GM23248 (cell line): ENCODE measurements at regions not wholly inside any gene's neighbourhood (a gene's known extent, or its start where the extent isn't known, plus 50 kb on each side); places are given as distances from the start of the nearest gene placed in this dataset.

Source experiments
- EZH2 ChIP-seq: fragments of 200-600 bp; sonication (generic); IDR thresholded peaks from 2 replicates; pipeline ENCODE4 v1.6.1; 2018; ENCODE audit warnings: antibody characterized with exemption, mild to moderate bottlenecking; ENCODE audit not compliant: insufficient read depth, poor library complexity, severe bottlenecking
- EZH2phosphoT487 ChIP-seq: fragments of 200-600 bp; sonication (generic); IDR thresholded peaks from 2 replicates; pipeline ENCODE4 v1.6.1; 2018; ENCODE audit warnings: antibody characterized with exemption, moderate library complexity, mild to moderate bottlenecking, low read depth; ENCODE audit not compliant: insufficient read depth

DNA sequence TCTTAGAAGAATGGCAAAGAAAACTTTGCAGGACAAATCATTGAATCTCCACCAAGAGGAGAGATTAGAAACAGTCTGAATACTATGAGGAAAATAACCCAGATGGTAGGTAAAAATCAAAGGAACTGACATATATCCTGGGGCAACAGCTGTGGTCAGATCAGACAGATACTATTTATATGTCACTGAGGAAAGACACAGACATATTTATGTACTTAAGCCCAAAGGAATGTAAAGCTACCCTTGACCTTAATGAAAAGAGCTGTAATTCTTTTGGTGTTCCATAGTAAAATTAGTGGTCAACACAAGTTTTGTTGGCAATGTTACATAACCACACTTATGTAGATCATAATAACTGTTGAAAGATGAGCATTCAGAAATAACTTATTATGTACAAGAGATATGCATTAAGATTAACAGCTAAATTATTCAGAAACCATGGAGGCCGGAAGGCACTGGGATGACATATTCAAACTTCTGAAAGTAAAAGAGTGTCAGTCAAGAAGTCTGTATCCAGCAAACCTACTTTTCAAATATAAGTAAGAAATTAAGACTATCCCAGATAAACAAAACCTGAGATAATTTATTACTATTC, 166.1 kb upstream of the SAMSN1 start:
- TF ChIP-seq EZH2 (no peak), EZH2phosphoT487 (no peak)
